ENCODE measurements at regions not wholly inside any gene's neighbourhood (a gene's known extent, or its start where the extent isn't known, plus 50 kb on each side); places are given as distances from the start of the nearest gene placed in this dataset.

- H3K9ac ChIP-seq (ENCODE audit: low read depth in 1 of 2, low read length in 2 of 2) = no peak overlapping the region
- 78% methylated on average over 4 of the region's 4 CpGs for WGBS
Measured at GRCh38 chr6:104284872-104285271, 574.8 kb downstream of the HACE1 start.

DNA sequence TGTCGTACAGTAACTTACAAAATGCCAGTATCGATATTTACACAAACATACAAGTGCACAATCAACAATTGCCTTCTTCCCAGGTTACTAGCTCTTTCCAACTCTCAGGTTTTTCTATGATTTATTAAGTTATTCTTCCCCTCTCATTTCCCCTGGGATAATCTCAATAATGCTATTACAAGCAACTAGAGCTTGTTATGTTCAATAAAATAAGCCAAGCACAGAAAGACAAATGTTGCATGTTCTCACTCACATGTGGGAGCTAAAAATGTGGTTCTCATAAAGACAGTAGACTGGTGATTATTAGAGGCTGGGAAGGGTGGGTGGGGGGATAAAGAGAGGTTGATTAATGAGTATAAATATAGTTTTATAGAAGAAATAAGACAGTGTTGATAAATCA lies 577.1 kb downstream of the HACE1 start:
- Histone ChIP-seq H3K4me1 (ENCODE audit: control insufficient read depth in 4 of 4, insufficient read depth in 4 of 4, low read length in 3 of 4) (no peaks in the 10 kb centered on the region), H3K27ac (ENCODE audit: low read depth in 1 of 2, low read length in 2 of 2) (no peak overlapping the region), H3K9me3 (ENCODE audit: control insufficient read depth in 4 of 4, low read length in 3 of 4) (no peaks in the 10 kb centered on the region), H3K4me3 (ENCODE audit: low read depth in 1 of 3, low read length in 3 of 3) (no peak overlapping the region), H3K9ac (ENCODE audit: low read depth in 1 of 2, low read length in 2 of 2) (no peak overlapping the region), H3K36me3 (ENCODE audit: control insufficient read depth in 4 of 4, insufficient read depth in 3 of 4, low read depth in 1 of 4, low read length in 3 of 4) (no peaks in the 10 kb centered on the region), H3K27me3 (ENCODE audit: control insufficient read depth in 4 of 4, insufficient read depth in 4 of 4, low read length in 3 of 4) (peaks cover 0 to 2% (median under 1%) of the 10 kb centered on the region in 4 donors)
- no peak for DNase-seq (ENCODE audit: low spot score)
- TF ChIP-seq, protein P1, sequence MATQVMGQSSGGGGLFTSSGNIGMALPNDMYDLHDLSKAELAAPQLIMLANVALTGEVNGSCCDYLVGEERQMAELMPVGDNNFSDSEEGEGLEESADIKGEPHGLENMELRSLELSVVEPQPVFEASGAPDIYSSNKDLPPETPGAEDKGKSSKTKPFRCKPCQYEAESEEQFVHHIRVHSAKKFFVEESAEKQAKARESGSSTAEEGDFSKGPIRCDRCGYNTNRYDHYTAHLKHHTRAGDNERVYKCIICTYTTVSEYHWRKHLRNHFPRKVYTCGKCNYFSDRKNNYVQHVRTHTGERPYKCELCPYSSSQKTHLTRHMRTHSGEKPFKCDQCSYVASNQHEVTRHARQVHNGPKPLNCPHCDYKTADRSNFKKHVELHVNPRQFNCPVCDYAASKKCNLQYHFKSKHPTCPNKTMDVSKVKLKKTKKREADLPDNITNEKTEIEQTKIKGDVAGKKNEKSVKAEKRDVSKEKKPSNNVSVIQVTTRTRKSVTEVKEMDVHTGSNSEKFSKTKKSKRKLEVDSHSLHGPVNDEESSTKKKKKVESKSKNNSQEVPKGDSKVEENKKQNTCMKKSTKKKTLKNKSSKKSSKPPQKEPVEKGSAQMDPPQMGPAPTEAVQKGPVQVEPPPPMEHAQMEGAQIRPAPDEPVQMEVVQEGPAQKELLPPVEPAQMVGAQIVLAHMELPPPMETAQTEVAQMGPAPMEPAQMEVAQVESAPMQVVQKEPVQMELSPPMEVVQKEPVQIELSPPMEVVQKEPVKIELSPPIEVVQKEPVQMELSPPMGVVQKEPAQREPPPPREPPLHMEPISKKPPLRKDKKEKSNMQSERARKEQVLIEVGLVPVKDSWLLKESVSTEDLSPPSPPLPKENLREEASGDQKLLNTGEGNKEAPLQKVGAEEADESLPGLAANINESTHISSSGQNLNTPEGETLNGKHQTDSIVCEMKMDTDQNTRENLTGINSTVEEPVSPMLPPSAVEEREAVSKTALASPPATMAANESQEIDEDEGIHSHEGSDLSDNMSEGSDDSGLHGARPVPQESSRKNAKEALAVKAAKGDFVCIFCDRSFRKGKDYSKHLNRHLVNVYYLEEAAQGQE (IDR thresholded peaks at IDR 0.05) = no peak
- no peak for TF ChIP-seq NR2F2 (IDR thresholded peaks at IDR 0.05)
- TF ChIP-seq JUND (IDR thresholded peaks at IDR 0.05) = no peak
- no peak for TF ChIP-seq FOXA2 (IDR thresholded peaks at IDR 0.05)
- TF ChIP-seq, protein P2, sequence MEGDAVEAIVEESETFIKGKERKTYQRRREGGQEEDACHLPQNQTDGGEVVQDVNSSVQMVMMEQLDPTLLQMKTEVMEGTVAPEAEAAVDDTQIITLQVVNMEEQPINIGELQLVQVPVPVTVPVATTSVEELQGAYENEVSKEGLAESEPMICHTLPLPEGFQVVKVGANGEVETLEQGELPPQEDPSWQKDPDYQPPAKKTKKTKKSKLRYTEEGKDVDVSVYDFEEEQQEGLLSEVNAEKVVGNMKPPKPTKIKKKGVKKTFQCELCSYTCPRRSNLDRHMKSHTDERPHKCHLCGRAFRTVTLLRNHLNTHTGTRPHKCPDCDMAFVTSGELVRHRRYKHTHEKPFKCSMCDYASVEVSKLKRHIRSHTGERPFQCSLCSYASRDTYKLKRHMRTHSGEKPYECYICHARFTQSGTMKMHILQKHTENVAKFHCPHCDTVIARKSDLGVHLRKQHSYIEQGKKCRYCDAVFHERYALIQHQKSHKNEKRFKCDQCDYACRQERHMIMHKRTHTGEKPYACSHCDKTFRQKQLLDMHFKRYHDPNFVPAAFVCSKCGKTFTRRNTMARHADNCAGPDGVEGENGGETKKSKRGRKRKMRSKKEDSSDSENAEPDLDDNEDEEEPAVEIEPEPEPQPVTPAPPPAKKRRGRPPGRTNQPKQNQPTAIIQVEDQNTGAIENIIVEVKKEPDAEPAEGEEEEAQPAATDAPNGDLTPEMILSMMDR (IDR thresholded peaks at IDR 0.05; ENCODE audit: low read depth, low read length, missing input control) = no peak
- no peak for TF ChIP-seq HNF4A (conservative IDR thresholded peaks at IDR 0.05)
- 92% methylated on average over 2 of the region's 2 CpGs for whole genome bisulfite sequencing

More at GRCh38 chr6:104284872-104285271, 574.8 kb downstream of the HACE1 start:
- no peaks in the 10 kb centered on the region for H3K4me1 ChIP-seq (ENCODE audit: control insufficient read depth in 4 of 4, insufficient read depth in 4 of 4, low read length in 3 of 4)
- TF ChIP-seq FOXA1 (IDR thresholded peaks at IDR 0.05) (no peak), FOXA2 (IDR thresholded peaks at IDR 0.05) (no peak), RXRA (IDR thresholded peaks at IDR 0.05) (no peak), TAF1 (conservative IDR thresholded peaks at IDR 0.05) (no peak), ATF3 (IDR thresholded peaks at IDR 0.05) (no peak), EGR1 (IDR thresholded peaks at IDR 0.05; ENCODE audit: low read depth in 2 of 2) (no peak), YY1 (IDR thresholded peaks at IDR 0.05) (no peak), RAD21 (IDR thresholded peaks at IDR 0.05) (no peak), HNF4G (IDR thresholded peaks at IDR 0.05) (no peak), JUND (IDR thresholded peaks at IDR 0.05) (no peak), SP1 (IDR thresholded peaks at IDR 0.05) (no peak), NR2F2 (IDR thresholded peaks at IDR 0.05) (no peak)
- TF ChIP-seq, protein P2 (IDR thresholded peaks at IDR 0.05; ENCODE audit: low read depth, low read length, missing input control) = no peak
- TF ChIP-seq, protein P3, sequence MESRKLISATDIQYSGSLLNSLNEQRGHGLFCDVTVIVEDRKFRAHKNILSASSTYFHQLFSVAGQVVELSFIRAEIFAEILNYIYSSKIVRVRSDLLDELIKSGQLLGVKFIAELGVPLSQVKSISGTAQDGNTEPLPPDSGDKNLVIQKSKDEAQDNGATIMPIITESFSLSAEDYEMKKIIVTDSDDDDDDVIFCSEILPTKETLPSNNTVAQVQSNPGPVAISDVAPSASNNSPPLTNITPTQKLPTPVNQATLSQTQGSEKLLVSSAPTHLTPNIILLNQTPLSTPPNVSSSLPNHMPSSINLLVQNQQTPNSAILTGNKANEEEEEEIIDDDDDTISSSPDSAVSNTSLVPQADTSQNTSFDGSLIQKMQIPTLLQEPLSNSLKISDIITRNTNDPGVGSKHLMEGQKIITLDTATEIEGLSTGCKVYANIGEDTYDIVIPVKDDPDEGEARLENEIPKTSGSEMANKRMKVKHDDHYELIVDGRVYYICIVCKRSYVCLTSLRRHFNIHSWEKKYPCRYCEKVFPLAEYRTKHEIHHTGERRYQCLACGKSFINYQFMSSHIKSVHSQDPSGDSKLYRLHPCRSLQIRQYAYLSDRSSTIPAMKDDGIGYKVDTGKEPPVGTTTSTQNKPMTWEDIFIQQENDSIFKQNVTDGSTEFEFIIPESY (IDR thresholded peaks at IDR 0.05) = no peak
- H3K4me3 ChIP-seq (ENCODE audit: low read depth in 1 of 3, low read length in 3 of 3) = no peak overlapping the region
- H3K27ac ChIP-seq (ENCODE audit: low read depth in 1 of 2, low read length in 2 of 2) = no peak overlapping the region
- H3K27me3 ChIP-seq (ENCODE audit: control insufficient read depth in 4 of 4, insufficient read depth in 4 of 4, low read length in 3 of 4) = peaks cover 0 to 2% (median under 1%) of the 10 kb centered on the region in 4 donors
- no peaks in the 10 kb centered on the region for H3K9me3 ChIP-seq (ENCODE audit: control insufficient read depth in 4 of 4, low read length in 3 of 4)
- no peaks in the 10 kb centered on the region for H3K36me3 ChIP-seq (ENCODE audit: control insufficient read depth in 4 of 4, insufficient read depth in 3 of 4, low read depth in 1 of 4, low read length in 3 of 4)
- no peak for DNase-seq (ENCODE audit: low spot score)

Measured in liver (tissue), 8 donors.